ENCODE measurements at regions not wholly inside any gene's neighbourhood (a gene's known extent, or its start where the extent isn't known, plus 50 kb on each side); places are given as distances from the start of the nearest gene placed in this dataset.
A peak's percentile ranks its signal among the peaks of the same experiment; 100 is the strongest.
"Not testable (repeated sequence)": the region's sequence is repeated elsewhere in the genome, so short reads cannot be mapped to it uniquely, and the experiment has no call there.

DNA sequence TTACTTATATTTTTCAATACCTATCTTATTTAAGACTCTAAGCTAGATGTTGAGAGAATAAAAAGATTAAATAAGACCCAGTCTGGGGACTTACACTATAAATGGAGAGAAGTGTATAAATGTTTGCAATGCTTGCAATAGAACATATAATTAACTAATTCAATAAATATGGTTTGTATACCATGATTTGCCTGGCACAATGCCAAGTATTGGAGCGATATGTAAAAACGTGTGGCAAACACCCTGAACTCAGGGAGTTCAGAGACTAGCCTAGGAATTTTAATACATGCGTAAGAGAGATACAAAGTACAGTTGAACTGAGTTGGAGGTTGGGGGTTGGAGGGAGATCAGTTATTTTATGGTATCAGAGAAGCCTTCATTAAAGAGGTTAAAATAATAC, 251.8 kb upstream of the DDX18 start:
- DNase-seq: no peak

DNA sequence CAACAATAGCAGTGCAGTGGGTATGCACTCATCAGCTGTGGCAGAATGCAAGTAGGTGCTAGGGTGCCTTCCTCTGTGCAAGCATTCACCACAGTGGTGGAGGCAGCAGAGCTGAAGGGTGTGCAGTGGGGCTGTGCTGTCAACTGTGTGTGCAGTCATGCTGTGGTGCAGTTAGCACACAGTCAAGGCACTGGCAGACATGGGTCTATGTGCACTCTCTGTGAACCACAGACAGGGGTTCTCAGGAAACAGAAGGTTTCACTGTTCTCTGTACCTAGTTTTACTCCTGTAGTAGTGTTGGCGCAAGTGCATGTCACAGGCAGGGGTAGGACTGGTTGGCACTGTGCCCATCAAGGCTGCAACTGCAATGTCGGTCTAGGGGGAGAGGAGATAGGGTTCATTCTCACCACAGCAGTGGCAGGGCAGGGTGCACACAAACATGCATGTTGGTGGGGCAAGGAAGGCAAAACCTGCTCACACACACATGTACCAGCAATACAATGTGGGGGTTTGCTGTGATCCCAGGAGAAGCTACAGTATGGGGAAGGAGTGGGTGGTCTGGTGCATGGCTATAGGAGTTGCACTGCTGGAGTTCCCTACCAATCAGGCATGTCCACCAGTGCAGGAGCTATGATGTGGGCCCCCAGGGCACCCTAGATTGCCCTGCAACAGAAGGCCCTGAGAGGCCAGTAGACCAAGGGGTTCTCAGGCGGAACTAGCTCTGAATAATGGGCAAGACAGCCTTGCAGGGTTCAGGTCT, 242.7 kb upstream of the DDX18 start:
- DNase-seq: no peak

- no peak for DNase-seq
Measured at GRCh38 chr2:117587310-117587709, 227.2 kb upstream of the DDX18 start.

DNA sequence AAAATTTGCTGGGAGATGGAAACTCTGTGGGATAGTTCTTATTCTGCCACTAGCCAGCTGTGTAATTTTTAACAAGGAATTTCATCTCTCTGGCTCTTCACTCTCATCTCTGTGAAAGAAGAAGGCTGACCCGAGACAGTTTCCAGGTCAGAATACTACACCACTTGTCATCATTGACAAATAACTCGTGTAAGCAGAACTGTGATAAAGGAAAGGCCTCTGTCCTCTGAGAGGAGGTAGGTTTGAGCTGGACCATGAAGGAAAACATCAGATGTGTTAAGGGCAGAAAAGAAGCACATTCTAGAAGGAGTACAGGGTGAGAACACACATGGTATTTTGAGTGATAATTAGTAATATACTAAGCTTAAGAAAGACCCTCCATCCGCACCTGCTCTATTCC, 211.4 kb upstream of the DDX18 start:
- no peak for DNase-seq

GRCh38 chr2:117603567-117603966, 210.9 kb upstream of the DDX18 start:
- no peak for DNase-seq

GRCh38 chr2:117607202-117607601, 207.3 kb upstream of the DDX18 start:
- DNase-seq: no peak

- no peak for DNase-seq
Measured at GRCh38 chr2:117613101-117613500, 201.4 kb upstream of the DDX18 start.

GRCh38 chr2:117614296-117614695, 200.2 kb upstream of the DDX18 start:
- no peak for DNase-seq

DNA sequence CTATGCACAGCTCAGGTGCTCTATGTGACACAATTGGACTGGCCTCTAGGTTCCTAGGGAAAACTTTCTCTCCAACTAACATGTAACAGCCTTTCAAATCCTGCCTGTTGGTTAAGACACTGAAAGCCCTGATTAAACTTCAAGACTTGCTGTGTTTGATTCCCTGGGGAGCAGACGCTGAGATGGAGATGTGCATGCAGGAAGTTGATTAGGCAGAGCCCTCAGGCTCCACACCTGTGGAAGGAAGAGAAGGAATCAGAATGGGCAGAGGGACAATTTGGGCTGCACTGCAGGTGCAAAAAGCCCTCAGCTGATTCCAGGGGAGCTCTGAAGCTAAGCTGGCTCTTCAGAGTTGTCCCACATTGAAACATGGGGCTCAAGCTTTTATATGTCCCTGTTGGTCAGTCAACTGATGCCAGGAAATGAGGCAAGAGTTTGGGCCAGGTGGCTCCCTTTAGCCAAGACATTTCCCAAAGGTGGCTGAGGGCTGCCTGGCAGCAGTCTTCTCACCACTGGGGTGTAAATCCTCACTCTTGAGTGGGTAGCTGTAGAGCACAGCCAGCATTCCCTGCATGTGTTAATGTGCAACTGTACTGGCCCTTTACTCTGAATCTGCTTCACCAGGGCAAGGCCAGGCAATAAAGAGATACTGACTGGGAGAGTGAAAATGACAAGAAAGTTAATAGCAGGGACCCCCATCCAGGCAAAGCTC, 199.5 kb upstream of the DDX18 start:
- no peak for DNase-seq

- peak; percentile 11 for DNase-seq
Measured at GRCh38 chr2:117618607-117619006, 195.9 kb upstream of the DDX18 start.

DNA sequence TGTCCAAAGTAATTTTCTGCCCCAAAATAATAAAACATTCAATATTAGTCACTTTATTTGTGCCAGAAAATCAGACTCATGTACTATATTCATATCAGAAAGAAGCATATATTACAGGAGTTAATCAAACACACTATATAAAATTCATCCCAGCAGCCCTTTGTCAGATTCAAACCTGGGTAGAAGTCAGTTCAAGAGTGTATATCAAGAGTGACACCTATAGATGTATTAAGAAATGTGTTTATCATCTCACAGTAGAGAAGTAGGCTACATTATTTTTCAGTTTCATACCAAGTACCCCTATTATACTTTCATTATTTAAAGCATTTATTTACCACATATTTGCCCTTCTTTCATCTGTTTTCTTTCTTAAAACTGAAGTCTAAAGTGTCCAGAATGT, 193.2 kb upstream of the DDX18 start:
- no peak for DNase-seq

DNA sequence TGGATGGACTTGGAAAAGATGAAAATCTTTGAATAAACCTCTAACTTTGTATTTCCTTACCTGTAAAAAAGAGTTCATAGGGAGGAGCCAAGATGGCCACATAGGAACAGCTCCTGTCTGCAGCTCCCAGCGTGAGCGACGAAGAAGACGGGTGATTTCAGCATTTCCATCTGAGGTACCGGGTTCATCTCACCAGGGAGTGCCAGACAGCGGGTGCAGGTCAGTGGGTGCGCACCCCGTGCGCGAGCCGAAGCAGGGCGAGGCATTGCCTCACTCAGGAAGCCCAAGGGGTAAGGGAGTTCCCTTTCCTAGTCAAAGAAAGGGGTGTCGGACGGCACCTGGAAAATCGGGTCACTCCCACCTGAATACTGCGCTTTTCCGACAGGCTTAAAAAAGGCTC, 191.3 kb upstream of the DDX18 start:
- DNase-seq: not testable (repeated sequence)

DNA sequence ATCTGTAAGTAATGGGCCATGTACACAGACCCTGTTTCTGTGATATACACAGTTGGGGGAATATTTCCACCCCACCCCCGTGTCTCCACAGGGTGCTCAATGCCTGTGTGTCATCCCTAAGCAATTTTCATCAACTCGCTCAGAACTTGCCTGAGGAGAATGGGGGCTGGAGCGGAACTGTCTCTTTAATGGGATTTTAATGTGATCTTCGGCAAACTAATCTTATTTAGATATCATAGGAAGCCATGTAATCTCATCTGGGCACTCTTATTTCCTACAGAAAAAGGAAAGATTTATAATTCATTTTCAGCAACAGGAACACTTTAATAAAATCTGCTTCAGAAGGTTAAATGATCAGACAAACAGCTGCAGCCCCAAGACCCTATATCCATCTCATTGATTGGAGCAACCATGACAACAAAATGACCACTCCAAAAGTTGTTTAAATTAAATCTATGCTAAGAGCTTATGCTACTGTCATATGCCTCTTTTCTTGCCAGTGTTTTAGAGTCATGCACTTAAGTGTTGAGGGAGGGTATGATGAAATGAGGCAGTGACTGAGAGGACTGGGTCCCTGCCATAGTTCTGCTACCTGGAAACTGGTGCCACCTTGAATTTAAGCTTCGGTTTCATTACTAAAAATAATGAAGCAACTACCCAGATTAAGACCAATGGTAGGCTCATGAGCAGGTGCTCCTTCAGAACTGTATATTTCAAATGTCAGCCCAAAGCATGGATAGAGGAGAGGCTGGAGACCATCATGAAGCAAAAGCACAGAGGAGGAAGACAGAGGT, 183.1 kb upstream of the DDX18 start:
- no peak for DNase-seq

DNA sequence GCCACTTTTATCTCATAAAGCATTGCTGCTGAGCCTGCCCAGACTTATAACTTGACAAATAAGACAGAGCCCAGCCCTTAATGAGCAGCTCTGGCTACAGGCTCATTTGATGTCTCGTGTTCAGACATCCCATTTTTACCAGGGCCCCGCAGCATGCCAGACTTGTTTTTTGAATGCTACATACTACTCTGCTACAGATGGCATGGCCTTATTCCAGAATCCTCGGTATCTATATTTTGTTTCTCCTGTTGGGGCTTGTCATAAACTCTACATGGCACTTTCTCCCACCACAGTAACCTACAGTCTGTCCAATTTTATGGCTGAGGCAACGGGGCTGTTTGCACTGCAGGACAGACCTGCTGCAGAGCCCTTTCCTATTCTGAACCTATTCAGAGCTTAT, 179.0 kb upstream of the DDX18 start:
- DNase-seq: no peak

DNA sequence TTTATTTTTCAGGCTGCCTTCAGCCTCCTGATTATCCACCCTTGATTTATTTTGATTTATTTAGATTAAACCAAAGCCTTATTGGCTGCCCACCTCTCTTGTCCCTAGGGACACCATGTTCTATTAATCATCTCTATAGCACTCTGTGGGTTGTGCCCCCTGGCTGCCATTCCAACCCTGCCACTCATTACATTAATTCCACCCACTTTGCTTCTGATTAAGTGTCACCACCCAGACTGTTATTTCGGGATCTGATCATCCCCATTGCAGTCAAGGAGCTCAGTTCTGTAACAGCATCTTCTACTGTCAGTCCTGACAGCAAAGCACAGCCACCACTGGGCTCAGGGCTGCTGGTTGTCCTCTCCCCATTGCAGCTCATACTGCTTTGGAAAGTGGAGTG, 175.1 kb upstream of the DDX18 start:
- no peak for DNase-seq

DNA sequence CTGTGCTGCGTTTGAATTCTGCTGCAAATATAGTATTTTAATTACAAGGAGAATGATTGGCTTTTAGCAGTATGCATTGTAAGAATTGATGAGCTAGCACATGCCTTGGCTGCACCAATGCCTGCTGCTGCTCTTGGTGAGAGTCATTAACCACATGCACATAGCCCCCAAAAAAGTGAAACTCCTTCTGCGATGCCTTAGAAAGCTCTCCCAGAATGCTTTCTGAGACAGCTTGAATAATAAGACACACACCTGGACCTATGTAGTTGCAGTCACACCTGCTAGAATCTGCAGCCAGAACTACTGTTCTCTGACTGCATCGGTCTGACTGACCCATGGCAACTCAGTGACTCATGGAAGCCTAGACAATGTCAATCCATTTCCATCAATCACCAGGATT, 170.1 kb upstream of the DDX18 start:
- no peak for DNase-seq

DNA sequence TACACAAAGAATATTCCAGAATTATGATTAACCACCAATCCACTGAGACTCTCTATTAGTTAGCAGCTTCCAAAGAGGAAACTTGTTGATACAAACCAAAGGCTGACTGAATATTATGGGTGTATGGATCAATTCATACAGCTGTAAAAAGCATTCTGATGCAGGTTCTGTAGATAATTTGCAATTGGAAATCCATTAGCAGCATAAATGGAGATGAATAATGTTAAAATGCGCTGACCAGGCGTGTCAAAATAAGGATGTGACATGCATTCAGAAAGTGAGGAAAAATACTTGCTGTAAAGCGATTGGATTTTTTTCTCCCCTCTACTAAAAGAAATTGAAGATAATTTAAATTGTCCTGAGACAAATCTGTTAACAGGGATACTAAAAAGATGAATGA, 169.0 kb upstream of the DDX18 start:
- DNase-seq: no peak

DNA sequence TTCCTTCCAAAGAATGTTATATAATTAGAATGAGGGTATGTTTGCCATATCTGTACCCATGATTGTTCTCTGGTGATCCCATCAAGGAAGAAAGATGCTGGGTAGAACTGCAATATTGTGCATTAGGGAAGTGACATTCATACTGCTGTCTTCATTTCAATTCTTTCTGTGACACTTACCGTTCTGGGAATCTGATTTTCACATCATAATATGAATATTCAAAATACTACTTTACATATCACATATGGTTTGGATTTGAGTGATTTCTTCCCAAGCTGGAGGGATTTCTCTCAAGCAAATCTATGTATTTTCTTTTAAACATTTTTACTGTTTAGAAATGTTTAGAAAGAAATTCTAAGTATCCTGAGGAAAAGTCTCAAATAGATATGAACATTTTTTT, 168.4 kb upstream of the DDX18 start:
- DNase-seq: no peak

DNA sequence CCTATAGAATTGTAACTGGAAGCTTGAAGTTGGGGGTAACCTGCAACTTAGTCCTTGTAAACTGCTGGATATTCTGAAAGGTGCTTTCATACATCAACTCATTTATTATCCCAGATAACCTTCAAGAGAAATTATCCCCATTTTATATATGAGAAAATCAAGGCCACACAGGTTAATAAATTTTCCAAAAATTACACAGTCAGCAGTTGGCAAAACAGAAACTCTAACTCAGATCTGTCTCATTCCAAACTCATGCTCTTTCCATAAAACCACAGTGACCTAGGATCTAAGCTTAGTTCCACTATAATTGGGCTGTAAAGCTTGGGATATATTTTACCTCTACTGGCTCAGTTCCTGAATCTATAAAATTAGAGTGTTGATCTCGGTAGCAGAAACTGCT, 167.6 kb upstream of the DDX18 start:
- DNase-seq: no peak

DNA sequence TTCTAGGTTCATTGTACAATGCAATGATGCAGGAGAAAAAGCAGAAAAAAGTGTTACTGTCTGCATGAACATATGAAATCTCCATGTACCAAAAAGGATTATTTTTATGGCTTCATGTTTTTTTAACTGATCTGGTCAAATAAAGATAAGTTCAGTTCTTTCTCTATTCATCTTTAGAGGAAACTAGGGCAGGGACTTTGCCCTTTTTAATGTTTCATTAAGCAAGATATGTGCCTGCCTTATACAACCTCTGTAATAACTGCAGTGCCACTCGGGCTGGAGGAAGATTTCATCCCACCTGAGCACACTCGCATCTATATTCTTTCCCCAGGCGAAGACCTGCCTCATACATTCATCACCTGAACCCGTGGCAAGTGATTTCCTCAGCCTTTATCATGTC, 157.9 kb upstream of the DDX18 start:
- DNase-seq: no peak

GRCh38 chr2:117661619-117662018, 152.9 kb upstream of the DDX18 start:
- no peak for DNase-seq

DNA sequence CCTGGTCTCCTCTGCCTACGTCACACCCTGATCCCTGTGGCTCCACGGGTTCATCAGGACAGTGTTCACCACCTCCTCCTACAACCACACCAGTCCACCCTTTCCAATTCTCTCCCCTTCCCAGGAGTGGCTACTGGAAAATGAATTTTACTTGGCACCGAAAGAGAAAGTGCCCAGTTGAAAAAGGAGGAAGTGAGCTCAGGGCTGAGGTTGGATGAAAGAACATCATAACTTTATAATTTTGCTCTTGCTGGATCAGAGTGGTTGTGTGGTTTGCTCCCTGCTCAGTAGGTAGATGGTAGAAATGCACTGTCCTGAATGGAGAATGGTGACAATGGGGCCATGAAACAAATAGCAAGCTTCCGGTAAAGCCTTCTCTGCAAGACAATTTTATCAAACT, 140.3 kb upstream of the DDX18 start:
- no peak for DNase-seq

GRCh38 chr2:117679952-117680351, 134.5 kb upstream of the DDX18 start:
- DNase-seq: no peak

GRCh38 chr2:117684919-117685318, 129.6 kb upstream of the DDX18 start:
- no peak for DNase-seq

All from islet precursor cell (in vitro differentiated cells).